ENCODE measurements at regions not wholly inside any gene's neighbourhood (a gene's known extent, or its start where the extent isn't known, plus 50 kb on each side); places are given as distances from the start of the nearest gene placed in this dataset.

GRCh38 chr10:123462756-123463155 is 203.4 kb upstream of the GPR26 start:
- peak overlapping the region; percentile 52 to 69 for H3K27ac ChIP-seq (ENCODE audit: low read depth in 1 of 2, low read length in 2 of 2)
- peaks cover 49 to 54% of the 10 kb centered on the region in 2 donors for H3K4me1 ChIP-seq (ENCODE audit: control insufficient read depth in 1 of 2, insufficient read depth in 2 of 2, low read length in 2 of 2)
- Mint-ChIP-seq H3K4me3 (peak overlapping the region in 1 of 2 donors; percentile 11), H3K9me3 (peaks cover 4 to 12% (median 6%) of the 10 kb centered on the region in 7 donors), H3K36me3 (no peaks in the 10 kb centered on the region), H3K27me3 (ENCODE audit: low read depth in 3 of 3) (peaks cover 0 to 5% (median 1%) of the 10 kb centered on the region in 3 donors), H3K4me1 (peaks cover 57% of the 10 kb centered on the region), H3K27ac (peak overlapping the region in 6 of 7 donors; percentile 69 to 89 (median 86))
- H3K36me3 ChIP-seq (replicated peaks in 1 of 2; ENCODE audit: control insufficient read depth in 1 of 2, insufficient read depth in 2 of 2, low read length in 2 of 2), result no peaks in the 10 kb centered on the region
- H3K79me2 ChIP-seq (ENCODE audit: insufficient read depth, low read length), result no peaks in the 10 kb centered on the region
- peak; percentile 59 to 81 (median 69) for DNase-seq
- no peaks in the 10 kb centered on the region for H3K27me3 ChIP-seq (ENCODE audit: control insufficient read depth in 2 of 2, insufficient read depth in 2 of 2, low read length in 2 of 2)
- H3K9me3 ChIP-seq (replicated peaks in 1 of 2; ENCODE audit: control insufficient read depth in 1 of 2, insufficient read depth in 1 of 2, low read length in 2 of 2), result peaks cover 5 to 10% of the 10 kb centered on the region in 2 donors
- H4K20me1 ChIP-seq (ENCODE audit: insufficient read depth, low read length), result no peaks in the 10 kb centered on the region
- intact Hi-C loops (cut with micrococcal nuclease), result no loop called here
- peak overlapping the region in 1 of 3 experiments; percentile 21 for H3K4me3 ChIP-seq (replicated peaks in 1 of 3; ENCODE audit: low read depth in 2 of 3, low read length in 3 of 3)
- WGBS (ENCODE audit: insufficient coverage), result no CpG with 5 or more reads among the region's 4 CpGs
- no peak overlapping the region for H2AFZ ChIP-seq (ENCODE audit: insufficient read depth, low read depth, low read length, poor library complexity, severe bottlenecking)
- H3K4me2 ChIP-seq (replicated peaks; ENCODE audit: extremely low read depth, low read length, poor library complexity, severe bottlenecking), result peak overlapping the region; percentile 19
- H3K9ac ChIP-seq (ENCODE audit: insufficient read depth, low read length, poor library complexity, severe bottlenecking), result no peak overlapping the region
- TF ChIP-seq, protein P1, sequence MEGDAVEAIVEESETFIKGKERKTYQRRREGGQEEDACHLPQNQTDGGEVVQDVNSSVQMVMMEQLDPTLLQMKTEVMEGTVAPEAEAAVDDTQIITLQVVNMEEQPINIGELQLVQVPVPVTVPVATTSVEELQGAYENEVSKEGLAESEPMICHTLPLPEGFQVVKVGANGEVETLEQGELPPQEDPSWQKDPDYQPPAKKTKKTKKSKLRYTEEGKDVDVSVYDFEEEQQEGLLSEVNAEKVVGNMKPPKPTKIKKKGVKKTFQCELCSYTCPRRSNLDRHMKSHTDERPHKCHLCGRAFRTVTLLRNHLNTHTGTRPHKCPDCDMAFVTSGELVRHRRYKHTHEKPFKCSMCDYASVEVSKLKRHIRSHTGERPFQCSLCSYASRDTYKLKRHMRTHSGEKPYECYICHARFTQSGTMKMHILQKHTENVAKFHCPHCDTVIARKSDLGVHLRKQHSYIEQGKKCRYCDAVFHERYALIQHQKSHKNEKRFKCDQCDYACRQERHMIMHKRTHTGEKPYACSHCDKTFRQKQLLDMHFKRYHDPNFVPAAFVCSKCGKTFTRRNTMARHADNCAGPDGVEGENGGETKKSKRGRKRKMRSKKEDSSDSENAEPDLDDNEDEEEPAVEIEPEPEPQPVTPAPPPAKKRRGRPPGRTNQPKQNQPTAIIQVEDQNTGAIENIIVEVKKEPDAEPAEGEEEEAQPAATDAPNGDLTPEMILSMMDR (IDR thresholded peaks at IDR 0.05), result no peak

GRCh38 chr10:123463181-123463580 is 203.0 kb upstream of the GPR26 start:
- TF ChIP-seq, protein P1 (IDR thresholded peaks at IDR 0.05), result no peak
- Histone ChIP-seq H4K20me1 (ENCODE audit: insufficient read depth, low read length) (no peaks in the 10 kb centered on the region), H3K9me3 (replicated peaks in 1 of 2; ENCODE audit: control insufficient read depth in 1 of 2, insufficient read depth in 1 of 2, low read length in 2 of 2) (peaks cover 5 to 10% of the 10 kb centered on the region in 2 donors), H3K27ac (ENCODE audit: low read depth in 1 of 2, low read length in 2 of 2) (peak overlapping the region; percentile 52 to 69), H3K9ac (ENCODE audit: insufficient read depth, low read length, poor library complexity, severe bottlenecking) (no peak overlapping the region), H3K4me1 (ENCODE audit: control insufficient read depth in 1 of 2, insufficient read depth in 2 of 2, low read length in 2 of 2) (peaks cover 49 to 54% of the 10 kb centered on the region in 2 donors), H3K79me2 (ENCODE audit: insufficient read depth, low read length) (no peaks in the 10 kb centered on the region), H3K4me3 (replicated peaks in 1 of 3; ENCODE audit: low read depth in 2 of 3, low read length in 3 of 3) (peak overlapping the region in 1 of 3 experiments; percentile 21), H3K4me2 (replicated peaks; ENCODE audit: extremely low read depth, low read length, poor library complexity, severe bottlenecking) (peak overlapping the region; percentile 19), H3K27me3 (ENCODE audit: control insufficient read depth in 2 of 2, insufficient read depth in 2 of 2, low read length in 2 of 2) (no peaks in the 10 kb centered on the region), H3K36me3 (replicated peaks in 1 of 2; ENCODE audit: control insufficient read depth in 1 of 2, insufficient read depth in 2 of 2, low read length in 2 of 2) (no peaks in the 10 kb centered on the region), H2AFZ (ENCODE audit: insufficient read depth, low read depth, low read length, poor library complexity, severe bottlenecking) (no peak overlapping the region)
- peak overlapping the region; percentile 14 to 79 for H3K4me3 Mint-ChIP-seq
- peak; percentile 30 to 61 (median 51) for DNase-seq
- peak overlapping the region; percentile 11 to 89 (median 81) for H3K27ac Mint-ChIP-seq
- H3K4me1 Mint-ChIP-seq, result peaks cover 57% of the 10 kb centered on the region
- no peaks in the 10 kb centered on the region for H3K36me3 Mint-ChIP-seq
- peaks cover 4 to 12% (median 6%) of the 10 kb centered on the region in 7 donors for H3K9me3 Mint-ChIP-seq
- intact Hi-C loops (cut with micrococcal nuclease), result no loop called here
- WGBS (ENCODE audit: insufficient coverage), result no CpG with 5 or more reads among the region's 3 CpGs
- peaks cover 0 to 5% (median 1%) of the 10 kb centered on the region in 3 donors for H3K27me3 Mint-ChIP-seq (ENCODE audit: low read depth in 3 of 3)
